ENCODE measurements at regions not wholly inside any gene's neighbourhood (a gene's known extent, or its start where the extent isn't known, plus 50 kb on each side); places are given as distances from the start of the nearest gene placed in this dataset.
A peak's percentile ranks its signal among the peaks of the same experiment; 100 is the strongest.

GRCh38 chr14:34211732-34212131 is 250.3 kb downstream of the SPTSSA start:
- peak overlapping the region; percentile 32 for H3K4me3 Mint-ChIP-seq
- H3K27ac Mint-ChIP-seq: peak overlapping the region; percentile 87
- H3K4me1 Mint-ChIP-seq (ENCODE audit: low read depth): peaks cover 25% of the 10 kb centered on the region
- H3K9me3 Mint-ChIP-seq: peaks cover 1% of the 10 kb centered on the region
- no peaks in the 10 kb centered on the region for H3K36me3 Mint-ChIP-seq (ENCODE audit: low read depth)
- peaks cover 28% of the 10 kb centered on the region for H3K27me3 Mint-ChIP-seq

GRCh38 chr14:34208532-34208931 is 253.5 kb downstream of the SPTSSA start:
- Mint-ChIP-seq H3K27ac (no peak overlapping the region), H3K4me1 (ENCODE audit: low read depth) (peaks cover 28% of the 10 kb centered on the region), H3K4me3 (no peak overlapping the region), H3K9me3 (no peaks in the 10 kb centered on the region), H3K36me3 (ENCODE audit: low read depth) (no peaks in the 10 kb centered on the region), H3K27me3 (peaks cover 16% of the 10 kb centered on the region)

GRCh38 chr14:34205799-34206198 is 254.9 kb upstream of the EGLN3 start:
- no peak overlapping the region for H3K27ac Mint-ChIP-seq
- H3K4me3 Mint-ChIP-seq: no peak overlapping the region
- H3K36me3 Mint-ChIP-seq (ENCODE audit: low read depth): no peaks in the 10 kb centered on the region
- H3K9me3 Mint-ChIP-seq: no peaks in the 10 kb centered on the region
- H3K27me3 Mint-ChIP-seq: peaks cover 21% of the 10 kb centered on the region
- peaks cover 27% of the 10 kb centered on the region for H3K4me1 Mint-ChIP-seq (ENCODE audit: low read depth)

- no peak overlapping the region for H3K4me3 Mint-ChIP-seq
- H3K9me3 Mint-ChIP-seq: no peaks in the 10 kb centered on the region
- H3K27ac Mint-ChIP-seq: no peak overlapping the region
- peaks cover 16% of the 10 kb centered on the region for H3K27me3 Mint-ChIP-seq
- H3K4me1 Mint-ChIP-seq (ENCODE audit: low read depth): peaks cover 31% of the 10 kb centered on the region
- H3K36me3 Mint-ChIP-seq (ENCODE audit: low read depth): no peaks in the 10 kb centered on the region
Observed at GRCh38 chr14:34204774-34205173, 253.9 kb upstream of the EGLN3 start.

GRCh38 chr14:34203251-34203722 is 252.4 kb upstream of the EGLN3 start:
- Mint-ChIP-seq H3K4me3 (no peak overlapping the region), H3K36me3 (ENCODE audit: low read depth) (no peaks in the 10 kb centered on the region), H3K9me3 (no peaks in the 10 kb centered on the region), H3K27me3 (peaks cover 9% of the 10 kb centered on the region), H3K27ac (no peak overlapping the region), H3K4me1 (ENCODE audit: low read depth) (peaks cover 39% of the 10 kb centered on the region)

- H3K27me3 Mint-ChIP-seq: peaks cover 18% of the 10 kb centered on the region
- no peaks in the 10 kb centered on the region for H3K36me3 Mint-ChIP-seq (ENCODE audit: low read depth)
- no peaks in the 10 kb centered on the region for H3K9me3 Mint-ChIP-seq
- H3K27ac Mint-ChIP-seq: peak overlapping the region; percentile 59
- H3K4me1 Mint-ChIP-seq (ENCODE audit: low read depth): peaks cover 39% of the 10 kb centered on the region
- no peak overlapping the region for H3K4me3 Mint-ChIP-seq
Observed at GRCh38 chr14:34201909-34202637, 251.2 kb upstream of the EGLN3 start.

GRCh38 chr14:34199585-34199984 is 248.7 kb upstream of the EGLN3 start:
- Mint-ChIP-seq H3K27me3 (peaks cover 26% of the 10 kb centered on the region), H3K9me3 (no peaks in the 10 kb centered on the region)

GRCh38 chr14:34198096-34198495 is 247.2 kb upstream of the EGLN3 start:
- H3K27me3 Mint-ChIP-seq: peaks cover 26% of the 10 kb centered on the region
- H3K36me3 Mint-ChIP-seq (ENCODE audit: low read depth): no peaks in the 10 kb centered on the region
- no peak overlapping the region for H3K27ac Mint-ChIP-seq

More at GRCh38 chr14:34199585-34199984, 248.7 kb upstream of the EGLN3 start:
- Mint-ChIP-seq H3K27ac (peak overlapping the region; percentile 76), H3K4me3 (no peak overlapping the region), H3K4me1 (ENCODE audit: low read depth) (peaks cover 39% of the 10 kb centered on the region), H3K36me3 (ENCODE audit: low read depth) (no peaks in the 10 kb centered on the region)

GRCh38 chr14:34195964-34196363 is 245.1 kb upstream of the EGLN3 start:
- Mint-ChIP-seq H3K4me1 (ENCODE audit: low read depth) (peaks cover 12% of the 10 kb centered on the region), H3K9me3 (no peaks in the 10 kb centered on the region), H3K4me3 (no peak overlapping the region), H3K27ac (no peak overlapping the region), H3K36me3 (ENCODE audit: low read depth) (no peaks in the 10 kb centered on the region), H3K27me3 (peaks cover 21% of the 10 kb centered on the region)

More at GRCh38 chr14:34198096-34198495, 247.2 kb upstream of the EGLN3 start:
- Mint-ChIP-seq H3K9me3 (no peaks in the 10 kb centered on the region), H3K4me3 (no peak overlapping the region), H3K4me1 (ENCODE audit: low read depth) (peaks cover 31% of the 10 kb centered on the region)

GRCh38 chr14:34190717-34191116 is 239.8 kb upstream of the EGLN3 start:
- H3K9me3 Mint-ChIP-seq: no peaks in the 10 kb centered on the region
- H3K36me3 Mint-ChIP-seq (ENCODE audit: low read depth): no peaks in the 10 kb centered on the region
- H3K27me3 Mint-ChIP-seq: no peaks in the 10 kb centered on the region
- H3K4me1 Mint-ChIP-seq (ENCODE audit: low read depth): no peaks in the 10 kb centered on the region
- no peak overlapping the region for H3K27ac Mint-ChIP-seq
- no peak overlapping the region for H3K4me3 Mint-ChIP-seq

- Mint-ChIP-seq H3K4me1 (ENCODE audit: low read depth) (no peaks in the 10 kb centered on the region), H3K9me3 (no peaks in the 10 kb centered on the region), H3K4me3 (no peak overlapping the region), H3K27me3 (no peaks in the 10 kb centered on the region), H3K36me3 (ENCODE audit: low read depth) (no peaks in the 10 kb centered on the region), H3K27ac (no peak overlapping the region)
Observed at GRCh38 chr14:34189866-34190265, 239.0 kb upstream of the EGLN3 start.

- Mint-ChIP-seq H3K27ac (no peak overlapping the region), H3K27me3 (peaks cover 5% of the 10 kb centered on the region), H3K9me3 (no peaks in the 10 kb centered on the region), H3K4me1 (ENCODE audit: low read depth) (no peaks in the 10 kb centered on the region), H3K36me3 (ENCODE audit: low read depth) (no peaks in the 10 kb centered on the region), H3K4me3 (no peak overlapping the region)
Observed at GRCh38 chr14:34187519-34188044, 236.7 kb upstream of the EGLN3 start.

- Mint-ChIP-seq H3K4me3 (no peak overlapping the region), H3K27me3 (peaks cover 5% of the 10 kb centered on the region), H3K9me3 (no peaks in the 10 kb centered on the region), H3K4me1 (ENCODE audit: low read depth) (no peaks in the 10 kb centered on the region), H3K27ac (no peak overlapping the region), H3K36me3 (ENCODE audit: low read depth) (no peaks in the 10 kb centered on the region)
Observed at GRCh38 chr14:34187061-34187460, 236.2 kb upstream of the EGLN3 start.

- no peak overlapping the region for H3K4me3 Mint-ChIP-seq
- H3K9me3 Mint-ChIP-seq: no peaks in the 10 kb centered on the region
- no peaks in the 10 kb centered on the region for H3K36me3 Mint-ChIP-seq (ENCODE audit: low read depth)
- H3K27me3 Mint-ChIP-seq: peaks cover 5% of the 10 kb centered on the region
- H3K4me1 Mint-ChIP-seq (ENCODE audit: low read depth): peaks cover 4% of the 10 kb centered on the region
- H3K27ac Mint-ChIP-seq: no peak overlapping the region
Observed at GRCh38 chr14:34184126-34184525, 233.3 kb upstream of the EGLN3 start.

GRCh38 chr14:34183478-34183877 is 232.6 kb upstream of the EGLN3 start:
- Mint-ChIP-seq H3K36me3 (ENCODE audit: low read depth) (no peaks in the 10 kb centered on the region), H3K27me3 (peaks cover 5% of the 10 kb centered on the region), H3K9me3 (no peaks in the 10 kb centered on the region), H3K27ac (no peak overlapping the region), H3K4me3 (no peak overlapping the region), H3K4me1 (ENCODE audit: low read depth) (peaks cover 4% of the 10 kb centered on the region)

- Mint-ChIP-seq H3K9me3 (no peaks in the 10 kb centered on the region), H3K27ac (no peak overlapping the region), H3K27me3 (peaks cover 5% of the 10 kb centered on the region), H3K4me3 (no peak overlapping the region), H3K4me1 (ENCODE audit: low read depth) (peaks cover 4% of the 10 kb centered on the region), H3K36me3 (ENCODE audit: low read depth) (no peaks in the 10 kb centered on the region)
Observed at GRCh38 chr14:34181338-34181737, 230.5 kb upstream of the EGLN3 start.

Data from stimulated activated naive CD8-positive, alpha-beta T cell treated with anti-CD3 and anti-CD28 coated beads, Interleukin-15, Interleukin-2, amounts not matched to agents 100 ng/mL and 50 ng/mL, for 24 hours (primary cell).